Mucosa of rectum (tissue), 2 donors: ENCODE measurements at regions not wholly inside any gene's neighbourhood (a gene's known extent, or its start where the extent isn't known, plus 50 kb on each side); places are given as distances from the start of the nearest gene placed in this dataset.

Experiments used
- H3K27ac ChIP-seq, 2 donors: one replicate each; pipeline ENCODE4 v1.7.0; 2013; ENCODE audit warnings: inconsistent platforms in 2 of 2, low read depth in 2 of 2, low read length in 2 of 2
- H3K27me3 ChIP-seq, 2 donors: one replicate each; pipeline ENCODE4 v1.7.0; 2013; ENCODE audit warnings: low read length in 2 of 2; ENCODE audit not compliant: control insufficient read depth in 2 of 2, insufficient read depth in 2 of 2
- H3K36me3 ChIP-seq, 2 donors: one replicate each; pipeline ENCODE4 v1.7.0; 2013; ENCODE audit warnings: low read length in 2 of 2; ENCODE audit not compliant: control insufficient read depth in 2 of 2, insufficient read depth in 2 of 2
- H3K4me1 ChIP-seq, 2 donors: one replicate each; pipeline ENCODE4 v1.7.0; 2013; ENCODE audit warnings: low read length in 2 of 2, mild to moderate bottlenecking in 1 of 2; ENCODE audit not compliant: control insufficient read depth in 2 of 2, insufficient read depth in 2 of 2
- H3K4me3 ChIP-seq, 2 donors: one replicate each; pipeline ENCODE4 v1.7.0; 2013; ENCODE audit warnings: low read length in 2 of 2
- H3K9ac ChIP-seq, 2 donors: one replicate each; pipeline ENCODE4 v1.7.0; 2013; ENCODE audit warnings: low read length in 2 of 2, low read depth in 1 of 2, mild to moderate bottlenecking in 1 of 2
- H3K9me3 ChIP-seq, 2 donors: one replicate each; pipeline ENCODE4 v1.7.0; 2013; ENCODE audit warnings: low read length in 2 of 2; ENCODE audit not compliant: control insufficient read depth in 2 of 2
- donor health status: healthy.
- donor health status: Normal muscosa, but diverticular disease.

DNA sequence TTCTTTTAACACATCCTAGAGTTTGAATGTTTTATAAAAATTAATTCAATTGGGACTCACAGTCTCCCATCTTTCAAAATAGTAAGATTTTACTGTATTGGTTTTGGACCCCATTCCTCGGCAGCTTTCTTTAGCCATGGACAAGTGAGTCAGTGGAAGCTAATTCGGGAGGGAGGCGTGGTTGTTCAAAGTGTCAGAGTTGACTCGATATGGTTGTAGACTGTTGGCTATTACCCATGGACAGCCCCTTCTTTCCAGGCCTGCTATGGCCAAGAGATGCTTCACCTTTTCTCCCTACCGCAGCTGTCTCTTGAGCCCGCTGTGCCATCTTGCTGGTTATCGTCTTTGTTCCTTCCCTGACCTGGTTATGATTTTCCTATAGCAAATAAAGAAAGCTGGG, 243.0 kb downstream of the CD83 start:
- no peak overlapping the region for H3K9ac ChIP-seq
- no peaks in the 10 kb centered on the region for H3K36me3 ChIP-seq
- H3K4me1 ChIP-seq: no peaks in the 10 kb centered on the region
- H3K4me3 ChIP-seq: no peak overlapping the region
- H3K27ac ChIP-seq: no peak overlapping the region
- peaks cover 0 to 3% of the 10 kb centered on the region in 2 donors for H3K27me3 ChIP-seq
- no peaks in the 10 kb centered on the region for H3K9me3 ChIP-seq

DNA sequence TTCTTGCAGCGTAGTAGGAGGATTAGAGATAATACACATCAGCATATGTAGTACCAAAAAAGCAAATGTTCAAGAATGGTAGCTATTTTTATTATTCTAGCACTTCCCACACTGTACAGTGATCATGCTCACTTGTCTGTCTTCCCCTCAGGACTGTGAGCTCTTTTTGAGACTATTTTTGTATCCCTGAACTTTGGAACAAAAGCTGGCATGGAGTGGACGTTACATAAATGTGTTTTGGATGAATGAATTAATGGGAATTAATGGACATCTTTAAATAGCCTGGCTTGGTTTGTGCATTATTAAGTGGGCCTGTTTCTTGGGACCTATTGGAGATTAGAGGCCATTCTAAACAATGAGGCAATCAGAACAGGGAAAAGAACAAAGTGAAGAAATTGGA, 243.7 kb downstream of the CD83 start:
- Histone ChIP-seq H3K36me3 (no peaks in the 10 kb centered on the region), H3K27ac (no peak overlapping the region), H3K4me3 (no peak overlapping the region), H3K9me3 (no peaks in the 10 kb centered on the region), H3K9ac (no peak overlapping the region), H3K4me1 (no peaks in the 10 kb centered on the region), H3K27me3 (peaks cover 0 to 3% of the 10 kb centered on the region in 2 donors)

DNA sequence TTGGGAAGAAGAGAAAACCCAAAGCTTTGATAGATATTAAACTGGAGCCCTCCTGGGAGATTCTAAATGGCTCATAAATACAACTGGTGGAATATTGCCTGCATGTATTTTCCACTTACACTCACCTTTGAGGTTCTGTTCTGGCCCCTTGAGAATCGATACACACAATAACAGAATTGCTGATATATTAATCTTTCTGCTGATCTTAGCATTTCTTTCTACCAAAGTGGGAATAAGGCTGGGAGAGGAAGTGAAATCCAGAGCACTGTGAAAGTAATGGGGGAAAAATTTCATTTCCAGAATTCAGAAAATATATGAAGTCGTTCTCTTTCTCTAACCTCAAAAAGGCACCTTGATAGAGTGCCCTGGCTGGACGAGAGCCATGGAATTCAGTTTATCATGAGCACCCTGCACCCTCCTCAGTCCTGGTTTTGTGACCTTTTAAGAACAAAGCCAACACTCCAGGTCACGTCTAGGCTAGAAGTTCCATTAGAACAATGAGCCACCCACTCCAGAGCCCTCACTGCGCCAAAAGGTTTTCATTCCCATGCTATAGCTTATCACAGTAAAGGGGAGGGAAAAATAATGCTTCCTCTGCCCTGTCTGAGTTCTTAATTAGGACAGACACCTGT, 244.5 kb downstream of the CD83 start:
- Histone ChIP-seq H3K4me3 (no peak overlapping the region), H3K9ac (no peak overlapping the region), H3K4me1 (no peaks in the 10 kb centered on the region), H3K27ac (no peak overlapping the region), H3K27me3 (peaks cover 0 to 3% of the 10 kb centered on the region in 2 donors), H3K9me3 (no peaks in the 10 kb centered on the region), H3K36me3 (no peaks in the 10 kb centered on the region)

DNA sequence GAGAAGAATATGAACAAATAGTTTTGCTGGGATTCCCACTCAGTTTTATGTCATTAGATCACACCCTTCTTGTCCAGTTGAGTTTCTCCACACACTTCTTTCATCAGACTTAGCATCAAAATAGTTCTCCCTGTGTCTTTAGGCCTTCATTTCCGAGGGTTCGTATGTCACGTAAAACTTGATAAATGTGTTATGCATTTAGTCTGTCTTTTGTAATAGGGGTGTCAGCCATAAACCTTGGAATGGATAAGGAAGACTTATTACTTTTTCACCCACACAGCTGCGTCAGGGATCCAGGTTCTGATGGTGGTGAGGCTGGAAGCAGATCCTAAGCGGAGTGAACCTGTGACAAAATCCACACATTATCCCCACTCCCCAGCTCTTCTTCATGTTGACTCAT, 246.8 kb downstream of the CD83 start:
- Histone ChIP-seq H3K27ac (no peak overlapping the region), H3K4me1 (no peaks in the 10 kb centered on the region), H3K9ac (no peak overlapping the region), H3K27me3 (peaks cover 0 to 1% of the 10 kb centered on the region in 2 donors), H3K36me3 (no peaks in the 10 kb centered on the region), H3K4me3 (no peak overlapping the region), H3K9me3 (no peaks in the 10 kb centered on the region)

DNA sequence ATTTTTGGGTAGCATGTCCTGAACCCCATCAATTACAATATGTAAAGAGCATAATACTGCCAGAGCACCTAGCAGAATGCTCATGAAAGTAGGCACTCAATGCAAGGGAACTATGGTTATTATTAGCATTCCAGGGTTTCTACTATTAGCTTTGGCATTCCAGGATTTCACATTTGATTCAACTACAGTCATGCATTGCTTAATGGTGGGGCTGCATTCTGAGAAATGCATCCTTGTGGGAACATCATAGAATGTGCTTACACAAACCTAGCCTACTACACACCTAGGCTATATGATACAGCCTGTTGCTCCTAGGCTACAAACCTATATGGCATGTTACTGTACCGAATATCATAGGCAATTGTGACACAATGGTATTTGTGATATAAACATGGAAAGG, 247.8 kb downstream of the CD83 start:
- H3K27me3 ChIP-seq: no peaks in the 10 kb centered on the region
- H3K9ac ChIP-seq: no peak overlapping the region
- no peaks in the 10 kb centered on the region for H3K36me3 ChIP-seq
- H3K9me3 ChIP-seq: no peaks in the 10 kb centered on the region
- H3K4me1 ChIP-seq: no peaks in the 10 kb centered on the region
- H3K27ac ChIP-seq: no peak overlapping the region
- H3K4me3 ChIP-seq: no peak overlapping the region

DNA sequence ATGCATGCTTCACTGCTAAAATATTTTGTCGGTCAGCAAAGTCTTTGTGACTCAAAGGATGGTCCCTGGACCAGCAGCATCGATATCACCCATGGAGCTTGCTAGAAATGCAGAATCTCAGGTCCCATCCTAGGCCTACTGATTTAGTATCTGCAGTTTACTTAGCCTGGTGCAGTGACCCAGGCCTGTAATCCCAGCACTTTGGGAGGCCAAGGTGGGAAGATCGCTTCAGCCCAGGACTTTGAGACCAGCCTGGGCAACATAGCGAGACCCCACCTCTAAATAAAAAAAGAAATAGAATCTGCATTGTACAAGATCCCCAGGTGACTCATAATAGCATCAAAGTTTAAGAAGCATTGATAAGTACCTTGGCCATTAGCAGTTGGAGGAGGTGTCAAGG, 248.7 kb downstream of the CD83 start:
- no peak overlapping the region for H3K9ac ChIP-seq
- H3K27me3 ChIP-seq: no peaks in the 10 kb centered on the region
- H3K9me3 ChIP-seq: no peaks in the 10 kb centered on the region
- H3K36me3 ChIP-seq: no peaks in the 10 kb centered on the region
- H3K27ac ChIP-seq: no peak overlapping the region
- no peaks in the 10 kb centered on the region for H3K4me1 ChIP-seq
- H3K4me3 ChIP-seq: no peak overlapping the region

DNA sequence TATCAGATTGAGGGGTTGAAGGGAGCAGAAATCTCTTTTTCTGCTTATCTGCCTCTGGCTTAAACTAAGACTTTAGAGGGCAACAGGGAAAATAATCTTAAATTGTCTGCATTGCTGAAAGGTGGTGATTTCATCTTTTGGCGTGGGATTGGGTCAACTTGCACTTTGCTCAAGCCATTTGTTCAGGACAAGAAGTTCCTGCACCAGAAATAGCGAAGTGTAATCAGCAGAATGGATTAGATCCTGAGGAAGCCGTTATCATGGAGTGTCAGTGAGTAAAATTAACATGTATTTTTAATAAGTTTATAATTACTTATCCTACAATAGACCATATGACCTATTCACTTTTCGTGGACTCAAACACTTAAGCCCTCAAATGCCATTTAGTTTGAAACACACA, 249.3 kb downstream of the CD83 start:
- Histone ChIP-seq H3K36me3 (no peaks in the 10 kb centered on the region), H3K27me3 (no peaks in the 10 kb centered on the region), H3K4me3 (no peak overlapping the region), H3K27ac (no peak overlapping the region), H3K4me1 (peaks cover 0 to under 1% of the 10 kb centered on the region in 2 donors), H3K9ac (no peak overlapping the region), H3K9me3 (no peaks in the 10 kb centered on the region)

DNA sequence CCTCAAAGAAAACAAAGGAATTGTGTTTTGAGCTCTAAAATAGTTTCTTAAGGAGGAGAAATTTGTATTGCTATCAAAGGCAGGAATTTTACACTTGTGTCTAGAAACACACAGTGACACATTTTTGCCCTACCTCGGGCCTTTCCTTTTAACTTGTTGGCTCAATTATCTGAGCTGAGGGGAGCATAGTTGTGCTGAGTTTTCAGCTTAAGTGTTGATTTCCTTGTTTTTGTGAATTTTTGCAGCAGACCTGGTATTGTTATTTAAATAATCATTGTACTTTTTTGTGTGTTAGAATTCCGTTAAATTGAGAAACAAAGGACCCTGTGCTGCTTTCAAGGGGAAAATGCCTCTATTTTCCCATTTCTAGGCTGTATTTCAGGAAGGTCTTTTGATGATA, 249.7 kb downstream of the CD83 start:
- peaks cover 0 to 3% of the 10 kb centered on the region in 2 donors for H3K4me1 ChIP-seq
- H3K27ac ChIP-seq: no peak overlapping the region
- no peaks in the 10 kb centered on the region for H3K9me3 ChIP-seq
- H3K4me3 ChIP-seq: no peak overlapping the region
- H3K9ac ChIP-seq: no peak overlapping the region
- H3K27me3 ChIP-seq: no peaks in the 10 kb centered on the region
- no peaks in the 10 kb centered on the region for H3K36me3 ChIP-seq

DNA sequence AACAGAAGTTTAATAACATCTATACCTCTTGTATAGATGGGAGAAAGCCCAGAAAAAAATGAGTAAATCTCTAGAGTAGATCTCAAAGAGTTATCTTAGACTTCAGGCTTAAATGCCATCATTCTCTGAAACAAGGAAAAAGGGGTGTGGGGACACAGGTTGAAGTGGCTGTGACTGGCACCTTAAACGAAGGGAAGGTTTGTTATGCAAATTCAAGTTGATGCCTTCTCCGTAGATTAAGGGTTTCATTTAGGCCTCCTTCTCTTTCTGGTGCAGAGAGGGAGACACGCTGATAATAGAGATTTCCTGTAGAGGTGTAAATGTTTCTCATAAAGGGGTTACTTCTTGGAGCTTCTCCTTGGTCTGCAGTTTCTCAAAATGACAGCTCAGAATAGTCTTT, 252.1 kb downstream of the CD83 start:
- Histone ChIP-seq H3K27me3 (no peaks in the 10 kb centered on the region), H3K4me3 (no peak overlapping the region)

DNA sequence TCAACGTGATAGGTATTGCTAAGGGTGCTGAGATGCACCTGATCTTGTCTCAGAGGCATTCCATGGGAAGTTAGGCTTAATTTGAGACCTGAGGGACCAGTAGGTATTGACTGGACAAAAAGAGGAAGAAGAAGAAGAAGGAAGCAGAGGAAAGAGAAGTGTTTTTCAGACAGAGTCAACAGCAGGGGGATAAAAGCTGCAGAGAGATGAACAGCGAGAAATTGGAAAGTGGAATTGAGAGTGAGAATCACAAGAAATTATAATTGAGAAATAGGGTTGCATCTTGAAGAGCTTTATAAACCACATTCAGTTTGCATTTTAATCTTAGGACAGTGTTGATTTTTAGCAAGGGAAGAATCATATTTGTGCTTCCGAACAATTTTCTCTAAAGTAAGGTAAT, 254.0 kb downstream of the CD83 start:
- no peak overlapping the region for H3K4me3 ChIP-seq
- H3K9ac ChIP-seq: no peak overlapping the region
- no peaks in the 10 kb centered on the region for H3K27me3 ChIP-seq
- H3K27ac ChIP-seq: no peak overlapping the region
- no peaks in the 10 kb centered on the region for H3K9me3 ChIP-seq
- no peaks in the 10 kb centered on the region for H3K36me3 ChIP-seq
- peaks cover 3 to 16% of the 10 kb centered on the region in 2 donors for H3K4me1 ChIP-seq

More for the DNA sequence above, 252.1 kb downstream of the CD83 start:
- peaks cover 3 to 16% of the 10 kb centered on the region in 2 donors for H3K4me1 ChIP-seq
- H3K9ac ChIP-seq: no peak overlapping the region
- no peaks in the 10 kb centered on the region for H3K36me3 ChIP-seq
- no peaks in the 10 kb centered on the region for H3K9me3 ChIP-seq
- no peak overlapping the region for H3K27ac ChIP-seq
